Ascending aorta (tissue), 2 donors: ENCODE measurements at regions not wholly inside any gene's neighbourhood (a gene's known extent, or its start where the extent isn't known, plus 50 kb on each side); places are given as distances from the start of the nearest gene placed in this dataset.
"Not testable (repeated sequence)": the region's sequence is repeated elsewhere in the genome, so short reads cannot be mapped to it uniquely, and the experiment has no call there.

Experiments used
- DNase-seq, 2 donors: peaks; one replicate each; pipeline ENCODE4 v3.0.0-alpha.2; 2019; ENCODE audit warnings: low spot score in 2 of 2
- H3K27ac ChIP-seq, 2 donors: fragments of 200-600 bp; sonication (generic); one replicate each; pipeline ENCODE4 v1.5.1; 2016 to 2017; ENCODE audit warnings: mild to moderate bottlenecking in 1 of 2
- H3K27me3 ChIP-seq: fragments of 200-600 bp; sonication (generic); one replicate; pipeline ENCODE4 v1.5.1; 2017
- H3K36me3 ChIP-seq, 2 donors: fragments of 200-600 bp; sonication (generic); one replicate each; pipeline ENCODE4 v1.5.1; 2016
- H3K4me1 ChIP-seq, 2 donors: fragments of 200-600 bp; sonication (generic); one replicate each; pipeline ENCODE4 v1.5.1; 2016 to 2017; ENCODE audit warnings: mild to moderate bottlenecking in 1 of 2
- H3K4me3 ChIP-seq, 2 donors: fragments of 200-600 bp; sonication (generic); one replicate each; pipeline ENCODE4 v1.5.1; 2016 to 2017; ENCODE audit warnings: mild to moderate bottlenecking in 1 of 2
- H3K9me3 ChIP-seq, 2 donors: fragments of 200-600 bp; sonication (generic); one replicate each; pipeline ENCODE4 v1.5.1; 2016
- CTCF ChIP-seq, 3 experiments: fragments of 200-600 bp in 2 of 3; fragments of 450-650 bp in 1 of 3; sonication (generic) in 2 of 3; IDR thresholded peaks; one replicate each; pipeline ENCODE4 v1.5.1; 2016 to 2019; ENCODE audit warnings: antibody characterized with exemption in 3 of 3, mild to moderate bottlenecking in 1 of 3, moderate library complexity in 1 of 3
- intact Hi-C: fragments of 100-400 bp; cut with DNase I; formaldehyde crosslinking; loops from one replicate; pipeline ENCODE4 v1.15.1; 2023

DNA sequence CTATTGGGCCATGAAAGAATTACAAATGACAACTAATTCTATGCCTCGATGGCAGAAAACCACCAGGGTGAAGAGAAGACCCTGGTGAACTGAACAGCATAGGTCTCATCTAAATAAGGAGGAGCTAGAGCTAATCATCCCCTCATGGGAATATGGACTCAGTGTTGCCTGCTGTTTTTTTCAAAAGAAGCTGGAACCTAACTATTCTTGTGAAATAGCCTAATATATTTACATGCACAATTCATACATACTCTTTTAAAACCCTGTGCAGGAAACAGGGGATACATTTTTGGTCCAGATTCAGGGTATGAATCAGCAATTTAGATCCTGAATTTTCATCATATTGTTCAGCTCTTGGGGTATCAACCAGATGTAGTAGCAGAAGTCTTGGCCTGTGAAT is 560.6 kb downstream of the TOX3 start:
- Histone ChIP-seq H3K36me3 (no peaks in the 10 kb centered on the region), H3K27me3 (no peaks in the 10 kb centered on the region), H3K4me1 (no peaks in the 10 kb centered on the region), H3K4me3 (no peak overlapping the region), H3K27ac (no peak overlapping the region), H3K9me3 (no peaks in the 10 kb centered on the region)
- no peak for TF ChIP-seq CTCF (IDR thresholded peaks at IDR 0.05)
- intact Hi-C loops = loop anchor here (5.0 kb wide), 1 partner anchor 169 kb away; no protein-coding TSS in a partner anchor
- DNase-seq = no peak

GRCh38 chr16:51985126-51985525 is 561.8 kb downstream of the TOX3 start:
- Histone ChIP-seq H3K27ac (no peak overlapping the region), H3K27me3 (no peaks in the 10 kb centered on the region), H3K4me3 (no peak overlapping the region), H3K36me3 (no peaks in the 10 kb centered on the region), H3K9me3 (no peaks in the 10 kb centered on the region), H3K4me1 (no peaks in the 10 kb centered on the region)
- TF ChIP-seq CTCF (IDR thresholded peaks at IDR 0.05) = no peak
- DNase-seq = no peak
- intact Hi-C loops = loop anchor here (5.0 kb wide), 1 partner anchor 168 kb away; no protein-coding TSS in a partner anchor

- no peak for DNase-seq
- TF ChIP-seq CTCF (IDR thresholded peaks at IDR 0.05) = no peak
- H3K36me3 ChIP-seq = no peaks in the 10 kb centered on the region
- intact Hi-C loops = no loop called here
- no peaks in the 10 kb centered on the region for H3K4me1 ChIP-seq
- no peaks in the 10 kb centered on the region for H3K27me3 ChIP-seq
- no peaks in the 10 kb centered on the region for H3K9me3 ChIP-seq
- H3K4me3 ChIP-seq = no peak overlapping the region
- H3K27ac ChIP-seq = no peak overlapping the region
Observed at GRCh38 chr16:51984395-51984794, 562.5 kb downstream of the TOX3 start.

- Histone ChIP-seq H3K27ac (no peak overlapping the region), H3K27me3 (no peaks in the 10 kb centered on the region), H3K9me3 (no peaks in the 10 kb centered on the region), H3K4me3 (no peak overlapping the region), H3K4me1 (no peaks in the 10 kb centered on the region), H3K36me3 (no peaks in the 10 kb centered on the region)
- intact Hi-C loops = no loop called here
- DNase-seq = no peak
- TF ChIP-seq CTCF (IDR thresholded peaks at IDR 0.05) = peak in 2 of 3 experiments; percentile 52 to 68
Observed at GRCh38 chr16:51982715-51983680, 563.9 kb downstream of the TOX3 start.

GRCh38 chr16:51981725-51982124 is 565.2 kb downstream of the TOX3 start:
- Histone ChIP-seq H3K36me3 (no peaks in the 10 kb centered on the region), H3K9me3 (no peaks in the 10 kb centered on the region), H3K4me3 (no peak overlapping the region), H3K4me1 (no peaks in the 10 kb centered on the region), H3K27ac (no peak overlapping the region), H3K27me3 (no peaks in the 10 kb centered on the region)
- TF ChIP-seq CTCF (IDR thresholded peaks at IDR 0.05) = no peak
- DNase-seq = no peak
- intact Hi-C loops = no loop called here

DNA sequence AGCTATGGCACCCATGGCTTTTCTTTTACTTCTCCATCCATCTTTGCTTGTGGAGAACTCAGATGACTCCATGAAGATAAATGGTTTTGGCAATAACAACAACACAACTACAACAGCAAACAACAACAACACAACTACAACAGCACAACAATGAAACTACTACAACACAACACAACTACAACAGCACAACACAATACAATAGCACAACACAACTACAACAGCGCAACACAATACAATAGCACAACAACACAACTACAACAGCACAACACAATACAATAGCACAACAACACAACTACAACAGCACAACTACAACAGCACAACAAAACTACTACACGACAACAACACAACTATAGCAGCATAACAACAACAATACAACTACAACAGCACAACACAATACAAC is 569.4 kb downstream of the TOX3 start:
- H3K27ac ChIP-seq, DNase-seq, H3K27me3 ChIP-seq, H3K36me3 ChIP-seq, H3K4me1 ChIP-seq, H3K9me3 ChIP-seq, H3K4me3 ChIP-seq, intact Hi-C loops: not testable (repeated sequence)
